ENCODE measurements at regions not wholly inside any gene's neighbourhood (a gene's known extent, or its start where the extent isn't known, plus 50 kb on each side); places are given as distances from the start of the nearest gene placed in this dataset.
A peak's percentile ranks its signal among the peaks of the same experiment; 100 is the strongest.
"Not testable (repeated sequence)": the region's sequence is repeated elsewhere in the genome, so short reads cannot be mapped to it uniquely, and the experiment has no call there.

- H3K9me3 ChIP-seq, result no peaks in the 10 kb centered on the region
- intact Hi-C loops (cut with DNase I), result no loop called here
- no peaks in the 10 kb centered on the region for H3K36me3 ChIP-seq
- no peaks in the 10 kb centered on the region for H3K27me3 ChIP-seq
- H3K4me1 ChIP-seq, result no peaks in the 10 kb centered on the region
- DNase-seq (no peak), ATAC-seq (peak; percentile 40)
- TF ChIP-seq CTCF (IDR thresholded peaks at IDR 0.05), result no peak
- no peak overlapping the region for H3K27ac ChIP-seq
- no peak overlapping the region for H3K4me3 ChIP-seq
Observed at GRCh38 chr2:194822097-194822496, 834.9 kb upstream of the SLC39A10 start.

GRCh38 chr2:194819367-194819766, 837.7 kb upstream of the SLC39A10 start:
- Histone ChIP-seq H3K27me3 (no peaks in the 10 kb centered on the region), H3K36me3 (no peaks in the 10 kb centered on the region), H3K4me3 (no peak overlapping the region), H3K9me3 (no peaks in the 10 kb centered on the region), H3K27ac (no peak overlapping the region), H3K4me1 (no peaks in the 10 kb centered on the region)
- intact Hi-C loops (cut with DNase I), result no loop called here
- TF ChIP-seq CTCF (IDR thresholded peaks at IDR 0.05), result no peak
- DNase-seq, result no peak
- ATAC-seq, result no peak

- H3K4me3 ChIP-seq, result no peak overlapping the region
- DNase-seq (no peak), ATAC-seq (no peak)
- no peaks in the 10 kb centered on the region for H3K27me3 ChIP-seq
- no peak for TF ChIP-seq CTCF (IDR thresholded peaks at IDR 0.05)
- H3K4me1 ChIP-seq, result no peaks in the 10 kb centered on the region
- H3K36me3 ChIP-seq, result no peaks in the 10 kb centered on the region
- no peak overlapping the region for H3K27ac ChIP-seq
- intact Hi-C loops (cut with DNase I), result no loop called here
- H3K9me3 ChIP-seq, result no peaks in the 10 kb centered on the region
Observed at GRCh38 chr2:194815475-194815874, 841.6 kb upstream of the SLC39A10 start.

GRCh38 chr2:194802589-194802988, 854.4 kb upstream of the SLC39A10 start:
- Histone ChIP-seq H3K36me3 (no peaks in the 10 kb centered on the region), H3K4me3 (no peak overlapping the region), H3K9me3 (peaks cover 0 to 3% of the 10 kb centered on the region in 2 donors), H3K27me3 (no peaks in the 10 kb centered on the region), H3K4me1 (no peaks in the 10 kb centered on the region), H3K27ac (no peak overlapping the region)
- intact Hi-C loops (cut with DNase I), result no loop called here
- DNase-seq (no peak), ATAC-seq (no peak)
- no peak for TF ChIP-seq CTCF (IDR thresholded peaks at IDR 0.05)

- ATAC-seq; H3K4me3 ChIP-seq; H3K36me3 ChIP-seq; DNase-seq; H3K9me3 ChIP-seq; H3K4me1 ChIP-seq; H3K27ac ChIP-seq; intact Hi-C loops (cut with DNase I); H3K27me3 ChIP-seq: not testable (repeated sequence)
Observed at GRCh38 chr2:194787071-194787470, 870.0 kb upstream of the SLC39A10 start.

- H3K4me3 ChIP-seq; H3K27ac ChIP-seq; H3K27me3 ChIP-seq; H3K36me3 ChIP-seq; H3K4me1 ChIP-seq; H3K9me3 ChIP-seq; ATAC-seq; intact Hi-C loops (cut with DNase I); DNase-seq: not testable (repeated sequence)
Observed at GRCh38 chr2:194771394-194771793, 885.6 kb upstream of the SLC39A10 start.

Measured in left lung (tissue), 4 donors.